ENCODE measurements at regions not wholly inside any gene's neighbourhood (a gene's known extent, or its start where the extent isn't known, plus 50 kb on each side); places are given as distances from the start of the nearest gene placed in this dataset.

- no peak overlapping the region for H4K8ac ChIP-seq (ENCODE audit: low read depth, low read length)
- no peak overlapping the region for H3K18ac ChIP-seq (ENCODE audit: low read length)
- no peaks in the 10 kb centered on the region for H3K27me3 ChIP-seq (ENCODE audit: insufficient read depth, low read length)
- no peak overlapping the region for H3K14ac ChIP-seq (ENCODE audit: low read length)
- H2AK5ac ChIP-seq (ENCODE audit: low read length) = no peak overlapping the region
- H3K9ac ChIP-seq (ENCODE audit: low read length) = no peak overlapping the region
- H2BK12ac ChIP-seq (ENCODE audit: low read length) = no peak overlapping the region
- no peak overlapping the region for H3K23ac ChIP-seq (ENCODE audit: low read length)
- peaks cover 4 to 7% of the 10 kb centered on the region in 2 experiments for H3K4me1 ChIP-seq (ENCODE audit: control insufficient read depth in 1 of 2, insufficient read depth in 2 of 2, low read length in 2 of 2)
- H4K12ac ChIP-seq (ENCODE audit: low read depth, low read length) = no peak overlapping the region
- no peak overlapping the region for H2BK5ac ChIP-seq (ENCODE audit: low read depth, low read length, poor library complexity)
- H3K79me1 ChIP-seq (ENCODE audit: low read length) = no peaks in the 10 kb centered on the region
- H3K4ac ChIP-seq (ENCODE audit: low read depth, low read length) = no peak overlapping the region
- no peak for DNase-seq
- H2BK120ac ChIP-seq (ENCODE audit: insufficient read depth, low read length, poor library complexity) = no peak overlapping the region
- no peaks in the 10 kb centered on the region for H3K79me2 ChIP-seq (ENCODE audit: control insufficient read depth, insufficient read depth, low read length, poor library complexity)
- no peaks in the 10 kb centered on the region for H3K36me3 ChIP-seq (ENCODE audit: control insufficient read depth in 1 of 2, insufficient read depth in 2 of 2, low read length in 2 of 2)
- H2AFZ ChIP-seq (ENCODE audit: insufficient read depth, low read length, poor library complexity) = no peak overlapping the region
- H3K4me2 ChIP-seq (ENCODE audit: low read length) = no peak overlapping the region
- no peaks in the 10 kb centered on the region for H3K9me3 ChIP-seq (ENCODE audit: insufficient read depth, low read depth, low read length)
- no CpG with 5 or more reads among the region's 5 CpGs for WGBS (ENCODE audit: extremely low coverage, insufficient coverage, insufficient read length)
- H3K27ac ChIP-seq (ENCODE audit: low read depth, low read length) = no peak overlapping the region
- no peak overlapping the region for H3K4me3 ChIP-seq (ENCODE audit: low read depth, low read length)
- no peak overlapping the region for H4K91ac ChIP-seq (ENCODE audit: low read depth, low read length)
These were observed 585.3 kb upstream of the KLF4 start for GRCh38 chr9:108074900-108075299.

GRCh38 chr9:108073823-108074222 lies 584.3 kb upstream of the KLF4 start:
- Histone ChIP-seq H3K4ac (ENCODE audit: low read depth, low read length) (no peak overlapping the region), H3K79me1 (ENCODE audit: low read length) (no peaks in the 10 kb centered on the region), H3K23ac (ENCODE audit: low read length) (no peak overlapping the region), H2BK12ac (ENCODE audit: low read length) (no peak overlapping the region), H3K18ac (ENCODE audit: low read length) (no peak overlapping the region), H3K14ac (ENCODE audit: low read length) (no peak overlapping the region), H2BK5ac (ENCODE audit: low read depth, low read length, poor library complexity) (no peak overlapping the region), H3K27ac (ENCODE audit: low read depth, low read length) (no peak overlapping the region), H2BK120ac (ENCODE audit: insufficient read depth, low read length, poor library complexity) (no peak overlapping the region), H3K4me2 (ENCODE audit: low read length) (no peak overlapping the region), H3K4me3 (ENCODE audit: low read depth, low read length) (no peak overlapping the region), H3K36me3 (ENCODE audit: control insufficient read depth in 1 of 2, insufficient read depth in 2 of 2, low read length in 2 of 2) (no peaks in the 10 kb centered on the region), H4K8ac (ENCODE audit: low read depth, low read length) (no peak overlapping the region), H4K91ac (ENCODE audit: low read depth, low read length) (no peak overlapping the region), H2AK5ac (ENCODE audit: low read length) (no peak overlapping the region), H4K12ac (ENCODE audit: low read depth, low read length) (no peak overlapping the region), H2AFZ (ENCODE audit: insufficient read depth, low read length, poor library complexity) (no peak overlapping the region), H3K9me3 (ENCODE audit: insufficient read depth, low read depth, low read length) (no peaks in the 10 kb centered on the region), H3K79me2 (ENCODE audit: control insufficient read depth, insufficient read depth, low read length, poor library complexity) (no peaks in the 10 kb centered on the region), H3K4me1 (ENCODE audit: control insufficient read depth in 1 of 2, insufficient read depth in 2 of 2, low read length in 2 of 2) (peaks cover 4 to 7% of the 10 kb centered on the region in 2 experiments), H3K9ac (ENCODE audit: low read length) (no peak overlapping the region), H3K27me3 (ENCODE audit: insufficient read depth, low read length) (no peaks in the 10 kb centered on the region)
- WGBS (ENCODE audit: extremely low coverage, insufficient coverage, insufficient read length) = no CpG with 5 or more reads among the region's 6 CpGs
- no peak for DNase-seq

GRCh38 chr9:108072740-108073139 lies 583.2 kb upstream of the KLF4 start:
- no peaks in the 10 kb centered on the region for H3K9me3 ChIP-seq (ENCODE audit: insufficient read depth, low read depth, low read length)
- H2AFZ ChIP-seq (ENCODE audit: insufficient read depth, low read length, poor library complexity) = no peak overlapping the region
- H3K79me1 ChIP-seq (ENCODE audit: low read length) = no peaks in the 10 kb centered on the region
- no peak overlapping the region for H4K12ac ChIP-seq (ENCODE audit: low read depth, low read length)
- no peak overlapping the region for H3K27ac ChIP-seq (ENCODE audit: low read depth, low read length)
- H2AK5ac ChIP-seq (ENCODE audit: low read length) = no peak overlapping the region
- no peak overlapping the region for H3K9ac ChIP-seq (ENCODE audit: low read length)
- H3K4me2 ChIP-seq (ENCODE audit: low read length) = no peak overlapping the region
- no peak overlapping the region for H3K4me3 ChIP-seq (ENCODE audit: low read depth, low read length)
- no peak overlapping the region for H2BK120ac ChIP-seq (ENCODE audit: insufficient read depth, low read length, poor library complexity)
- H3K36me3 ChIP-seq (ENCODE audit: control insufficient read depth in 1 of 2, insufficient read depth in 2 of 2, low read length in 2 of 2) = no peaks in the 10 kb centered on the region
- H2BK5ac ChIP-seq (ENCODE audit: low read depth, low read length, poor library complexity) = no peak overlapping the region
- no peak overlapping the region for H3K23ac ChIP-seq (ENCODE audit: low read length)
- H3K18ac ChIP-seq (ENCODE audit: low read length) = no peak overlapping the region
- no peak overlapping the region for H2BK12ac ChIP-seq (ENCODE audit: low read length)
- no peaks in the 10 kb centered on the region for H3K27me3 ChIP-seq (ENCODE audit: insufficient read depth, low read length)
- H3K14ac ChIP-seq (ENCODE audit: low read length) = no peak overlapping the region
- no peaks in the 10 kb centered on the region for H3K79me2 ChIP-seq (ENCODE audit: control insufficient read depth, insufficient read depth, low read length, poor library complexity)
- H3K4ac ChIP-seq (ENCODE audit: low read depth, low read length) = no peak overlapping the region
- H3K4me1 ChIP-seq (ENCODE audit: control insufficient read depth in 1 of 2, insufficient read depth in 2 of 2, low read length in 2 of 2) = peaks cover 4 to 6% of the 10 kb centered on the region in 2 experiments
- DNase-seq = no peak
- no peak overlapping the region for H4K8ac ChIP-seq (ENCODE audit: low read depth, low read length)
- WGBS (ENCODE audit: extremely low coverage, insufficient coverage, insufficient read length) = no CpG with 5 or more reads among the region's 6 CpGs
- H4K91ac ChIP-seq (ENCODE audit: low read depth, low read length) = no peak overlapping the region

- Histone ChIP-seq H3K4ac (ENCODE audit: low read depth, low read length) (no peak overlapping the region), H3K4me3 (ENCODE audit: low read depth, low read length) (no peak overlapping the region), H3K79me2 (ENCODE audit: control insufficient read depth, insufficient read depth, low read length, poor library complexity) (no peaks in the 10 kb centered on the region), H3K9me3 (ENCODE audit: insufficient read depth, low read depth, low read length) (no peaks in the 10 kb centered on the region), H3K14ac (ENCODE audit: low read length) (no peak overlapping the region), H4K91ac (ENCODE audit: low read depth, low read length) (no peak overlapping the region), H2AFZ (ENCODE audit: insufficient read depth, low read length, poor library complexity) (no peak overlapping the region), H3K79me1 (ENCODE audit: low read length) (no peaks in the 10 kb centered on the region), H4K8ac (ENCODE audit: low read depth, low read length) (no peak overlapping the region), H3K9ac (ENCODE audit: low read length) (no peak overlapping the region), H2BK12ac (ENCODE audit: low read length) (no peak overlapping the region), H2BK120ac (ENCODE audit: insufficient read depth, low read length, poor library complexity) (no peak overlapping the region), H3K36me3 (ENCODE audit: control insufficient read depth in 1 of 2, insufficient read depth in 2 of 2, low read length in 2 of 2) (no peaks in the 10 kb centered on the region), H2BK5ac (ENCODE audit: low read depth, low read length, poor library complexity) (no peak overlapping the region), H2AK5ac (ENCODE audit: low read length) (no peak overlapping the region), H3K18ac (ENCODE audit: low read length) (no peak overlapping the region), H3K4me1 (ENCODE audit: control insufficient read depth in 1 of 2, insufficient read depth in 2 of 2, low read length in 2 of 2) (no peaks in the 10 kb centered on the region), H3K23ac (ENCODE audit: low read length) (no peak overlapping the region), H3K27ac (ENCODE audit: low read depth, low read length) (no peak overlapping the region), H4K12ac (ENCODE audit: low read depth, low read length) (no peak overlapping the region), H3K27me3 (ENCODE audit: insufficient read depth, low read length) (no peaks in the 10 kb centered on the region), H3K4me2 (ENCODE audit: low read length) (no peak overlapping the region)
- DNase-seq = no peak
- WGBS (ENCODE audit: extremely low coverage, insufficient coverage, insufficient read length) = no CpG with 5 or more reads among the region's 5 CpGs
These were observed 581.3 kb upstream of the KLF4 start for GRCh38 chr9:108070861-108071260.
